KMS-11 (cell line): ENCODE measurements at regions not wholly inside any gene's neighbourhood (a gene's known extent, or its start where the extent isn't known, plus 50 kb on each side); places are given as distances from the start of the nearest gene placed in this dataset.

ENCODE experiments used
- H2AFZ ChIP-seq: fragments of 200-600 bp; sonication (generic); 2 replicates; pipeline ENCODE4 v1.6.1; 2016; ENCODE audit warnings: antibody characterized with exemption, mixed run types, low read depth
- H3K27ac ChIP-seq: fragments of 200-600 bp; sonication (generic); 2 replicates; pipeline ENCODE4 v1.6.1; 2016; ENCODE audit warnings: mild to moderate bottlenecking, mixed run types
- H3K27me3 ChIP-seq: fragments of 200-600 bp; sonication (generic); 2 replicates; pipeline ENCODE4 v1.6.1; 2017; ENCODE audit warnings: mild to moderate bottlenecking, low read depth, mixed run types, moderate library complexity; ENCODE audit not compliant: insufficient read depth
- H3K36me3 ChIP-seq: fragments of 200-600 bp; sonication (generic); 2 replicates; pipeline ENCODE4 v1.6.1; 2017; ENCODE audit warnings: mild to moderate bottlenecking, mixed run types; ENCODE audit not compliant: insufficient read depth
- H3K4me1 ChIP-seq: fragments of 200-600 bp; sonication (generic); 2 replicates; pipeline ENCODE4 v1.6.1; 2016; ENCODE audit warnings: mild to moderate bottlenecking, low read depth, mixed run types; ENCODE audit not compliant: poor library complexity, severe bottlenecking
- H3K4me2 ChIP-seq: fragments of 200-600 bp; sonication (generic); 2 replicates; pipeline ENCODE4 v1.7.0; 2016; ENCODE audit warnings: mild to moderate bottlenecking, mixed run types
- H3K4me3 ChIP-seq: fragments of 200-600 bp; sonication (generic); IDR thresholded peaks from 2 replicates; pipeline ENCODE4 v1.6.1; 2017; ENCODE audit warnings: low read depth, low read length, mixed read lengths; ENCODE audit not compliant: insufficient read depth
- H3K79me2 ChIP-seq: fragments of 200-600 bp; sonication (generic); 2 replicates; pipeline ENCODE4 v1.6.1; 2016; ENCODE audit warnings: low read depth, mixed run types; ENCODE audit not compliant: insufficient read depth
- H3K9ac ChIP-seq: fragments of 200-600 bp; sonication (generic); 2 replicates; pipeline ENCODE4 v1.6.1; 2016; ENCODE audit warnings: mild to moderate bottlenecking, mixed run types
- H4K20me1 ChIP-seq: fragments of 200-600 bp; sonication (generic); 2 replicates; pipeline ENCODE4 v1.6.1; 2016; ENCODE audit warnings: mild to moderate bottlenecking, mixed run types; ENCODE audit not compliant: insufficient read depth
- CTCF ChIP-seq: fragments of 200-600 bp; sonication (generic); conservative IDR thresholded peaks from 2 replicates; pipeline ENCODE4 v1.6.1; 2017; ENCODE audit warnings: low read depth, mild to moderate bottlenecking, antibody characterized with exemption, low read length, moderate library complexity, mixed read lengths

DNA sequence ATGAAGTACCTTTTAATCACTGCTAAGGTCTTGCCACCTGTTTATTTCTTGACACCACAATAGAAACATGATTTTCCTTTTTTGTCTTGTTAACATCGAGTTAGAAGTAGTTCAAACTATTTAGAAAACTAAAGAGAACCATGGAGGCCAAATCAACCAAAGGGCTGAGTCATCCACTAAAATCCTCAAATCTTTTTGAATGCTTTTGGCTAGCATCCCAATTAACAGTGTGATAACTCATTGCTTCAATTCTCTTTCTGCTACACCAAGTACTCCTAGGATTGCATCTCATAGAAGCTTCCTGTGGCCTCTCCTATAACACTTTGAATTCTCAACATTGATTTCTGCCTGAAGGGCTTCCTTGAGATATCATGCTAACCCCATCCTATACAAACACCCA, 159.9 kb upstream of the MMADHC start:
- no peaks in the 10 kb centered on the region for H3K36me3 ChIP-seq
- no peaks in the 10 kb centered on the region for H4K20me1 ChIP-seq
- no peak overlapping the region for H2AFZ ChIP-seq
- no peak overlapping the region for H3K27ac ChIP-seq
- H3K27me3 ChIP-seq, result no peaks in the 10 kb centered on the region
- H3K9ac ChIP-seq, result no peak overlapping the region
- H3K4me1 ChIP-seq, result no peaks in the 10 kb centered on the region
- TF ChIP-seq CTCF, result no peak
- H3K4me2 ChIP-seq, result no peak overlapping the region
- no peaks in the 10 kb centered on the region for H3K79me2 ChIP-seq
- no peak overlapping the region for H3K4me3 ChIP-seq

DNA sequence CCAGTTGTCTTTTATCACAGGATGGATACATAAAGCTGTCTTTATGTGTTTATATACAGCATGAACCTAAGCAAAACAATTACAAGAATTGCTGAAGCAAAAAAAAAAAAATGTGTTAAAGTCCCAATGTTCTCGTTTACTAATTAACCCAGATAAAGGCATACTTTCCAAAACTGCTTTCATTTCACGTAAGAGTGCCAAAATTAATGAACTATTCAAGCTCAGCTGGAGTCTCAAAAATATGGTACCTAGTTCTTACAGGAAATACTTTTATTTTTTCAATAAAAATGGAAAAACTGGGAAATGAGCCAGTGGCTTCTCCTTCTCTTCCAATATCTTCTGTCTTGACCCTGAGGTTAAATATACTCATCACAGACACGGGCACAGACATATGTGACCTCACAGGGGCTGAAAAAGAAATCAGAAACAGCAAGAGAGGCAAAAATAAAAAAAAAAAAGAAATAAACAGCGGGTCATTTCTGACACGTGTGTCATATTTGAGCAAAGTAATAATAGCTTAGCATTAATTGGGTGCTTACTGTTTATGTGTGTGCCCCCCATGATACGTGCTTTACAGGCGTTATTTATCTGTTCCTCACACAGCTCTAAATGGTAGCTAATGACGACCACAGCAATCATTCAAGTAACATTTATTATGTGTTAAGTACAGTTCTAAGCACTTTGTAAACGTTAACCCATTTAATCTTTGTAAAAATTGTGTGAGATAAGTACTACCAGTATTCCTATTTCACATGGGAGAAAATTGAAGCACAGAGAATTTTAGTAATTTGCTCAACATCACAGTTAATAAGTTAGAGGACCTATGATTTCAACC, 158.0 kb upstream of the MMADHC start:
- H3K36me3 ChIP-seq, result no peaks in the 10 kb centered on the region
- no peak overlapping the region for H3K27ac ChIP-seq
- no peaks in the 10 kb centered on the region for H3K79me2 ChIP-seq
- no peak overlapping the region for H3K9ac ChIP-seq
- H3K4me3 ChIP-seq, result no peak overlapping the region
- no peak overlapping the region for H3K4me2 ChIP-seq
- H2AFZ ChIP-seq, result no peak overlapping the region
- no peaks in the 10 kb centered on the region for H4K20me1 ChIP-seq
- no peak for TF ChIP-seq CTCF
- H3K4me1 ChIP-seq, result no peaks in the 10 kb centered on the region
- no peaks in the 10 kb centered on the region for H3K27me3 ChIP-seq

- H3K4me1 ChIP-seq, result no peaks in the 10 kb centered on the region
- no peak overlapping the region for H3K4me3 ChIP-seq
- TF ChIP-seq CTCF, result no peak
- no peak overlapping the region for H2AFZ ChIP-seq
- H4K20me1 ChIP-seq, result no peaks in the 10 kb centered on the region
- no peaks in the 10 kb centered on the region for H3K36me3 ChIP-seq
- no peak overlapping the region for H3K27ac ChIP-seq
- no peak overlapping the region for H3K4me2 ChIP-seq
- no peak overlapping the region for H3K9ac ChIP-seq
- H3K27me3 ChIP-seq, result no peaks in the 10 kb centered on the region
- no peaks in the 10 kb centered on the region for H3K79me2 ChIP-seq
These were observed 157.3 kb upstream of the MMADHC start for GRCh38 chr2:149744865-149745264.

DNA sequence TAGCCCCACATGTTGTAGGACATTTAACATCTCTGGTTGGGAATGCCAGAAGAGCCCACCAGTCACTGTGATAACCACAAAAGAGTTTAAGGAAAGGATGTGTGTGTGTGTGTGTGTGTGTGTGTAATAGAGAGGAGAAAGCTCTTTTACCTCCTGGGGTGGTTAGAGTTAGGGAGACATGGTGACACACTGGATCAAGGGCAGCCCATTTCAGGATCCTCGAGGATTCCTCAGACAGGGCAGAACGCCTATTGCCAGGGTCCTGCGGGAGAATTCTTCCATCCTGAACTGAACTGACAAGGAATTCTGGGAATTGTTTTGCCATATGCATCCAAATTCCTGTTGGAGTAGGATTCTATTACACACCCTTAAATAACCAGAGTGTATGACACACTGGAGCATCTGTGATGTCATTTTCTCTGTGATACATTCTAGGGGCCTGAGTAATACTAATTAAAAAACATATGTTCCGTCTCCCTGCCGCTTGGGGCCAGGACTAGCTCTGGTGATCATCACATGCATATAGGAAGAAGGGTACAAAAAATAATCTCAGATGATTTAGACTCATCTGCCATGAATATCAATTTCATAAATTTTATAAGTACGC, 156.4 kb upstream of the MMADHC start:
- Histone ChIP-seq H3K27me3 (no peaks in the 10 kb centered on the region), H3K9ac (no peak overlapping the region), H3K79me2 (no peaks in the 10 kb centered on the region), H4K20me1 (no peaks in the 10 kb centered on the region), H3K36me3 (no peaks in the 10 kb centered on the region), H3K4me2 (no peak overlapping the region), H3K4me3 (no peak overlapping the region), H2AFZ (no peak overlapping the region), H3K4me1 (peaks cover 4% of the 10 kb centered on the region), H3K27ac (no peak overlapping the region)
- TF ChIP-seq CTCF, result no peak
